ENCODE measurements at regions not wholly inside any gene's neighbourhood (a gene's known extent, or its start where the extent isn't known, plus 50 kb on each side); places are given as distances from the start of the nearest gene placed in this dataset.

DNA sequence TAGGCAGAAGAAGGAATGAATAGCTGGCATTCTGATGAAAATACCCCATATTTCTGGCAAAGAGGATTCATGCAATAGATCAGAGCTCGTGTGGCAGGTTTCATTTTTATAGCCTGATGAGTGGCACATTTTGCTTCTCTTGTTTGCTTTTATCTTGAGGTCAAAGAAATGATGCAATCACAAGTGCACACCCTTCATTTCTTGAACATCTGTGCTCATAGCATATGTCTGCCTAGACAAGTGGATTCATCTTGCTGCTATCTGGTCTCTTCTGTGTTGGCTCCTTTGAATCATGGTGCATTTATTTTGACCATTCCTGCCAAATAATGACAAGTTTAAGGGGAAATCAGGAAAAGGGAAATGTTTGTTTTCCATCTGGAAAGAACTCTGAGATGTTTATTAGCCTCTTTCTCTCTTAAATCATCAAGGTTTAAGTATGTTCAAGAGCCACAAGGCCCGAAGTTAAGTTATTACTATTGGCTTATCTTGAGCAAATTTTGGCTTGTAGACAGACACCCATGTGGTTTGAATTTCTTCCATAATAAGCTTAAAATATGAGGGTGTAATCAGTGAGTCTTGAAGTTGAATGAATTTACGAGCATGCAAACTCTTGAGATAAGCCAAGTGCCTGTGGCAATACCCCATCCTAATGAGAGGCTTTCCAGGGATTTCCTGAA lies 59.3 kb upstream of the HS3ST1 start:
- 29 to 43% methylated on average over 3 of the region's 3 CpGs for WGBS, 2 donors (ENCODE audit: low coverage in 1 of 2)
- Histone ChIP-seq H3K4me1 (peaks cover 0 to 6% (median 0%) of the 10 kb centered on the region in 4 donors), H3K9me3 (no peaks in the 10 kb centered on the region), H3K27ac (no peak overlapping the region), H3K27me3 (no peaks in the 10 kb centered on the region), H3K36me3 (no peaks in the 10 kb centered on the region), H3K4me3 (no peak overlapping the region)
- TF ChIP-seq, protein P1, sequence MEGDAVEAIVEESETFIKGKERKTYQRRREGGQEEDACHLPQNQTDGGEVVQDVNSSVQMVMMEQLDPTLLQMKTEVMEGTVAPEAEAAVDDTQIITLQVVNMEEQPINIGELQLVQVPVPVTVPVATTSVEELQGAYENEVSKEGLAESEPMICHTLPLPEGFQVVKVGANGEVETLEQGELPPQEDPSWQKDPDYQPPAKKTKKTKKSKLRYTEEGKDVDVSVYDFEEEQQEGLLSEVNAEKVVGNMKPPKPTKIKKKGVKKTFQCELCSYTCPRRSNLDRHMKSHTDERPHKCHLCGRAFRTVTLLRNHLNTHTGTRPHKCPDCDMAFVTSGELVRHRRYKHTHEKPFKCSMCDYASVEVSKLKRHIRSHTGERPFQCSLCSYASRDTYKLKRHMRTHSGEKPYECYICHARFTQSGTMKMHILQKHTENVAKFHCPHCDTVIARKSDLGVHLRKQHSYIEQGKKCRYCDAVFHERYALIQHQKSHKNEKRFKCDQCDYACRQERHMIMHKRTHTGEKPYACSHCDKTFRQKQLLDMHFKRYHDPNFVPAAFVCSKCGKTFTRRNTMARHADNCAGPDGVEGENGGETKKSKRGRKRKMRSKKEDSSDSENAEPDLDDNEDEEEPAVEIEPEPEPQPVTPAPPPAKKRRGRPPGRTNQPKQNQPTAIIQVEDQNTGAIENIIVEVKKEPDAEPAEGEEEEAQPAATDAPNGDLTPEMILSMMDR (IDR thresholded peaks at IDR 0.05), result no peak
- TF ChIP-seq POLR2AphosphoS5 (IDR thresholded peaks at IDR 0.05) (no peak), EP300 (IDR thresholded peaks at IDR 0.05; ENCODE audit: low read depth) (no peak), POLR2A (IDR thresholded peaks at IDR 0.05) (no peak)
- no peak for DNase-seq
- in situ Hi-C loops (cut with MboI; ENCODE audit: low pct_ligation_motif_present in 1 of 4, low pct_unique_long_range_greater_than_20kb in 1 of 4, low sequenced_read_pairs in 3 of 4), result no loop called here
- intact Hi-C loops (cut with DNase I; ENCODE audit: low total_unique reads), result no loop called here

DNA sequence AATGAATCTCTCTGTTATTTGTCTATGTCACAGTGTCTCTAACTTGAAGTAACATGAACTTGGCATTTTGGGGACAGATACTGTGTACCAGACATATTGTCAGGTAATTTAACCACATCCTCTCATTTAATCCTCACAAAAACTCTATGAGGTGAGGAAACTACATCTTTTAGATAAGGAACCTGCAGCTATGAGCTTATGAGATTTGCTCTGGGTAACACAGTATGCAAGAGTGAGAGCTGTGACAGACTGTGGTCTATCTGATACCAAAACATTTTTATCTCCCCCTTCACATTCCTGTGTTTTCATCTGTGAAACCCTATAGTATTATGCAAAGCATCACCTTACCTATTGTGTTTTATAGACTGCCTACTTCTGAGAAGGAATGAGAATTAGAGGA lies 58.4 kb upstream of the HS3ST1 start:
- TF ChIP-seq EP300 (IDR thresholded peaks at IDR 0.05; ENCODE audit: low read depth) (no peak), POLR2A (IDR thresholded peaks at IDR 0.05) (no peak), POLR2AphosphoS5 (IDR thresholded peaks at IDR 0.05) (no peak)
- TF ChIP-seq, protein P1 (IDR thresholded peaks at IDR 0.05), result no peak
- H3K4me3 ChIP-seq, result no peak overlapping the region
- peaks cover 0 to 6% (median 0%) of the 10 kb centered on the region in 4 donors for H3K4me1 ChIP-seq
- DNase-seq, result no peak
- no peaks in the 10 kb centered on the region for H3K9me3 ChIP-seq
- no peaks in the 10 kb centered on the region for H3K27me3 ChIP-seq
- intact Hi-C loops (cut with DNase I; ENCODE audit: low total_unique reads) (no loop called here), in situ Hi-C loops (cut with MboI; ENCODE audit: low pct_ligation_motif_present in 1 of 4, low pct_unique_long_range_greater_than_20kb in 1 of 4, low sequenced_read_pairs in 3 of 4) (no loop called here)
- H3K36me3 ChIP-seq, result no peaks in the 10 kb centered on the region
- no peak overlapping the region for H3K27ac ChIP-seq

DNA sequence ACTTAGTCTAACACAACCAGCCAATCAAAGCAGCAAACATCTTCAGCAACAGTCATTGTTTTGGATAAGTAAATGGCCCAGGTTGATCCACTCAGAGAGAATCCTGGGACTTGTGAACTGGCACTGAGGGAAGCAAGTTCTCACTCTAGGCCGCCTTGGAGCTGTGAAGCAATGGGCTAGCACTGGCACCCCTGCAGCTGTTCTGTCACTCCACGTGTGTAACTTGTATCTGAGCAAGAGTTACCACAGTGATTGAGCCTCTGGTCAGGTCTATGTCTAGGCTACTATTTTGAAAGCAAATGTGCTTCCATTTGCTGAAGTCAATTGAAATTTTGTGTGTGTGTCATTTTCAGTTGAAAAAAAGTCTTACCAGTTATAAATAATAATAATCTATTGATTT lies 57.2 kb upstream of the HS3ST1 start:
- Histone ChIP-seq H3K4me3 (no peak overlapping the region), H3K9me3 (no peaks in the 10 kb centered on the region), H3K27ac (no peak overlapping the region), H3K27me3 (no peaks in the 10 kb centered on the region), H3K36me3 (no peaks in the 10 kb centered on the region), H3K4me1 (peaks cover 0 to 6% (median 0%) of the 10 kb centered on the region in 4 donors)
- TF ChIP-seq EP300 (IDR thresholded peaks at IDR 0.05; ENCODE audit: low read depth), result no peak
- TF ChIP-seq, protein P1 (IDR thresholded peaks at IDR 0.05), result no peak
- TF ChIP-seq POLR2A (IDR thresholded peaks at IDR 0.05), result no peak
- TF ChIP-seq POLR2AphosphoS5 (IDR thresholded peaks at IDR 0.05), result no peak
- DNase-seq, result no peak
- intact Hi-C loops (cut with DNase I; ENCODE audit: low total_unique reads) (no loop called here), in situ Hi-C loops (cut with MboI; ENCODE audit: low pct_ligation_motif_present in 1 of 4, low pct_unique_long_range_greater_than_20kb in 1 of 4, low sequenced_read_pairs in 3 of 4) (no loop called here)
- 96% methylated on average over 2 of the region's 2 CpGs; no CpG with 5 or more reads in 1 of the 2 donors for WGBS, 2 donors (ENCODE audit: low coverage in 1 of 2)

DNA sequence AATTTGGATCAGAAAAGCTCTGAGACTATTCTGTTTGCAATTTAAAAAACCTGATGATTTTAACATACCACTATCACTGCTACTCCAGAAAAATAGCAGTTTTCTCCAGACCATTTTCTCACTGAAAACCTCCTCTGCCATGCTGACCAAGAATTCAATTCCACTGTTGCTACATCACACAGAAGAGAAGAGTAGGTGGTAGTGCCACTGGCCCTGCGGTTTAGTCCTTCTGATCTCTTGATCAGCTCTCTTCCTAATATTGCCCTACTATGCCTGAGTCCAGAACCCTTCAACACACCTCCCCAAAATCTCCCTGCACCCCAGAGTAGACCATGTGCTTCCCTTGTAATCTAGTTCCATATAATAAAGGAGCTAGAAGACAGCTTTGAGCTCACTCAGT lies 55.8 kb upstream of the HS3ST1 start:
- no peak for DNase-seq
- Histone ChIP-seq H3K27me3 (no peaks in the 10 kb centered on the region), H3K4me3 (no peak overlapping the region), H3K9me3 (no peaks in the 10 kb centered on the region), H3K4me1 (peaks cover 0 to 6% (median 0%) of the 10 kb centered on the region in 4 donors), H3K27ac (no peak overlapping the region), H3K36me3 (no peaks in the 10 kb centered on the region)
- intact Hi-C loops (cut with DNase I; ENCODE audit: low total_unique reads), result no loop called here
- WGBS, 2 donors (ENCODE audit: low coverage in 1 of 2), result 83 to 88% methylated on average over 1 of the region's 1 CpG
- in situ Hi-C loops (cut with MboI; ENCODE audit: low pct_ligation_motif_present in 1 of 4, low pct_unique_long_range_greater_than_20kb in 1 of 4, low sequenced_read_pairs in 3 of 4), result no loop called here
- TF ChIP-seq, protein P1 (IDR thresholded peaks at IDR 0.05), result no peak
- TF ChIP-seq EP300 (IDR thresholded peaks at IDR 0.05; ENCODE audit: low read depth), result no peak
- no peak for TF ChIP-seq POLR2A (IDR thresholded peaks at IDR 0.05)
- no peak for TF ChIP-seq POLR2AphosphoS5 (IDR thresholded peaks at IDR 0.05)

Data from transverse colon (tissue), 4 donors.